ENCODE measurements at regions not wholly inside any gene's neighbourhood (a gene's known extent, or its start where the extent isn't known, plus 50 kb on each side); places are given as distances from the start of the nearest gene placed in this dataset.

DNA sequence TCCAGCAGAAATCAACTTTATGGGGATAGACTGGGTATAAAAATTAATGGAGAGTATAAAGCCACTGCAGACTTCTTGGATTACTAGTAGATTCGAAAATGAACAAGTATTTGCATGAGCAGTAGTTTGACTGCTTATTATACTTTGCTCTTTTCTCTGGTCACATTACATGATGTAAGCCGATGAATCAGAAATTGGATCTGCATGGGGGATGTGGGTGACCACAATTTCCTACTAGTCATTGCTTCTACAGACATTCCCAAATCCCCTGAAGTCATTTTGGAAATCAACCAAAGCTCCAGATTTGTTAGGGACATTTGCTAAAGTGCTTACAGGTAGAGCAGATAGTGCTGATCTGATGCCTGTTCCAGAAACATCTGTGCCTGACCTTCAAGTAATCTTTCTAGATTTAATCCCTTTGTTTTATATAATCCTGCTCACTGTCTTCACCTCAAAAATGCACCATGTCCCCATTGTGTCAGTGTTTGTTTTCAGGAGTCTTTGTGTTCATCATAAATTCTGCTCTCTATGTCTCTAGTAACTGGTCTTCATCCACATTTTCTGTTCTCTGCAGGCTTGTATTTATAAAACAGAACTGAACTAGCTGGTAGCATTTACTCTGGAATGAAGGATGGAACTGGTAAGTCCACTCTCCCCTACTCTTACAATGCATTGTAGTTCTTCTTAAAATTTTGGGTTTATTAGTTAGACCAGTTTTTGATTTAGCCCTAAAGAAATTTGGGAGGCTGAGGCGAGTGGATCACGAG is 201.5 kb upstream of the CSNK1A1L start:
- TF ChIP-seq EZH2 (IDR thresholded peaks at IDR 0.05; ENCODE audit: insufficient read depth, poor library complexity, severe bottlenecking) (no peak), EZH2phosphoT487 (IDR thresholded peaks at IDR 0.05; ENCODE audit: insufficient read depth, low read depth) (no peak)
